ENCODE measurements at regions not wholly inside any gene's neighbourhood (a gene's known extent, or its start where the extent isn't known, plus 50 kb on each side); places are given as distances from the start of the nearest gene placed in this dataset.

GRCh38 chr5:14003936-14004335 is 59.4 kb upstream of the DNAH5 start:
- H3K4me3 Mint-ChIP-seq = no peak overlapping the region
- Histone ChIP-seq H3K79me2 (ENCODE audit: insufficient read depth, low read length) (no peaks in the 10 kb centered on the region), H3K23me2 (ENCODE audit: insufficient read length, low read depth, low read length, poor library complexity, severe bottlenecking) (no peaks in the 10 kb centered on the region), H3T11ph (ENCODE audit: low read length) (no peak overlapping the region), H2BK120ac (ENCODE audit: low read depth, low read length, poor library complexity, severe bottlenecking) (no peak overlapping the region), H2BK20ac (ENCODE audit: low read depth, low read length, poor library complexity, severe bottlenecking) (no peak overlapping the region), H4K20me1 (ENCODE audit: control insufficient read depth, insufficient read depth, insufficient read length) (no peaks in the 10 kb centered on the region), H4K5ac (ENCODE audit: insufficient read length, low read depth, low read length) (no peak overlapping the region), H2BK15ac (ENCODE audit: low read depth, low read length) (no peak overlapping the region), H2BK12ac (ENCODE audit: insufficient read length, low read depth, low read length) (no peak overlapping the region), H3K56ac (ENCODE audit: insufficient read length, low read depth, low read length) (no peak overlapping the region), H3K27me3 (ENCODE audit: insufficient read depth, low read length) (no peaks in the 10 kb centered on the region), H3K18ac (ENCODE audit: insufficient read length, low read depth, low read length) (no peak overlapping the region), H3K9ac (ENCODE audit: extremely low read depth, insufficient read length, low read length) (no peak overlapping the region), H3K23ac (ENCODE audit: insufficient read length, low read depth, low read length) (no peak overlapping the region), H3K9me3 (ENCODE audit: control insufficient read depth, low read depth, low read length) (peaks cover 5% of the 10 kb centered on the region), H4K91ac (ENCODE audit: insufficient read length, low read depth, low read length) (no peak overlapping the region), H2AK5ac (ENCODE audit: insufficient read length, low read length) (no peak overlapping the region), H4K8ac (replicated peaks; ENCODE audit: insufficient read length, low read depth, low read length) (no peak overlapping the region), H3K4ac (ENCODE audit: low read depth, low read length) (no peak overlapping the region), H3K79me1 (ENCODE audit: insufficient read depth, low read depth, low read length, poor library complexity, severe bottlenecking) (no peaks in the 10 kb centered on the region), H3K14ac (ENCODE audit: insufficient read depth, low read length) (no peak overlapping the region), H2AFZ (ENCODE audit: low read length) (no peak overlapping the region), H3K4me1 (ENCODE audit: insufficient read depth, low read length) (no peaks in the 10 kb centered on the region), H3K4me2 (ENCODE audit: insufficient read depth, insufficient read length, low read length) (no peak overlapping the region), H3K27ac (ENCODE audit: insufficient read length, low read depth, low read length) (no peak overlapping the region), H2BK5ac (ENCODE audit: insufficient read length, low read length) (no peak overlapping the region)
- peaks cover 5 to 10% of the 10 kb centered on the region in 2 experiments; a peak in 4 of 5 replicates for H3K9me3 Mint-ChIP-seq
- WGBS (ENCODE audit: extremely low coverage, insufficient read length, low lambda C conversion rate) = no CpG with 5 or more reads among the region's 4 CpGs
- H3K27me3 Mint-ChIP-seq (ENCODE audit: low read depth) = no peaks in the 10 kb centered on the region; the same call in none of the 2 replicates
- H3K27ac Mint-ChIP-seq = no peak overlapping the region
- no peak for DNase-seq
- peaks cover 2 to 3% of the 10 kb centered on the region in 2 experiments; a peak in 2 of 4 replicates for H3K4me1 Mint-ChIP-seq
- TF ChIP-seq, protein P1, sequence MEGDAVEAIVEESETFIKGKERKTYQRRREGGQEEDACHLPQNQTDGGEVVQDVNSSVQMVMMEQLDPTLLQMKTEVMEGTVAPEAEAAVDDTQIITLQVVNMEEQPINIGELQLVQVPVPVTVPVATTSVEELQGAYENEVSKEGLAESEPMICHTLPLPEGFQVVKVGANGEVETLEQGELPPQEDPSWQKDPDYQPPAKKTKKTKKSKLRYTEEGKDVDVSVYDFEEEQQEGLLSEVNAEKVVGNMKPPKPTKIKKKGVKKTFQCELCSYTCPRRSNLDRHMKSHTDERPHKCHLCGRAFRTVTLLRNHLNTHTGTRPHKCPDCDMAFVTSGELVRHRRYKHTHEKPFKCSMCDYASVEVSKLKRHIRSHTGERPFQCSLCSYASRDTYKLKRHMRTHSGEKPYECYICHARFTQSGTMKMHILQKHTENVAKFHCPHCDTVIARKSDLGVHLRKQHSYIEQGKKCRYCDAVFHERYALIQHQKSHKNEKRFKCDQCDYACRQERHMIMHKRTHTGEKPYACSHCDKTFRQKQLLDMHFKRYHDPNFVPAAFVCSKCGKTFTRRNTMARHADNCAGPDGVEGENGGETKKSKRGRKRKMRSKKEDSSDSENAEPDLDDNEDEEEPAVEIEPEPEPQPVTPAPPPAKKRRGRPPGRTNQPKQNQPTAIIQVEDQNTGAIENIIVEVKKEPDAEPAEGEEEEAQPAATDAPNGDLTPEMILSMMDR (conservative IDR thresholded peaks at IDR 0.05) = no peak
- H3K36me3 Mint-ChIP-seq (ENCODE audit: insufficient read depth in 1 of 3, low read depth in 3 of 3) = peaks cover 0 to 8% (median 0%) of the 10 kb centered on the region in 3 experiments; a peak in 4 of 7 replicates

Measured in H9 (cell line).